GM18498 (cell line): ENCODE measurements at regions not wholly inside any gene's neighbourhood (a gene's known extent, or its start where the extent isn't known, plus 50 kb on each side); places are given as distances from the start of the nearest gene placed in this dataset.
"Not testable (repeated sequence)": the region's sequence is repeated elsewhere in the genome, so short reads cannot be mapped to it uniquely, and the experiment has no call there.

ENCODE experiments used
- ATAC-seq: cut with Tn5 transposase; IDR thresholded peaks from one replicate; pipeline ENCODE4 v1.9.1; 2021; ENCODE audit warnings: mild to moderate bottlenecking, moderate library complexity; ENCODE audit not compliant: unreplicated experiment

DNA sequence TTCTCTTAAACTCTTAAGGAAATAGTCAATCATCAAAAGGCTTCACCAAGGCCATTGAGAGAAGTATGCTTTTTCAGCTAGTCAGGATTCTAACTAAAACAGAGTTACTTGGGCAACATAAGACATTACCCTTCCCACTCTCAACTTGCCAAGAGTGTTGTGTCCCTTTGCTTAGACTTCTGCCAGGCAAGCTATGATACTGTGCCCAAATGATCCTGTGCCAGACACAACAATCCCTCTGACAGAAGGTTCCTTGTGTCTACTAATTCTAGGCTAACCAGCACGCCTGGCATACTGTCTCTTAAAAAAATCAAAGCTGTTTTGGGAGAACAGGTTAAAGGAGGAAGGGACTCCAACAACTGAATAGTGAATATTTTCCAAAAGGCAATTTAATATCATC lies 750.6 kb downstream of the CDY1 start:
- not testable (repeated sequence) for ATAC-seq

DNA sequence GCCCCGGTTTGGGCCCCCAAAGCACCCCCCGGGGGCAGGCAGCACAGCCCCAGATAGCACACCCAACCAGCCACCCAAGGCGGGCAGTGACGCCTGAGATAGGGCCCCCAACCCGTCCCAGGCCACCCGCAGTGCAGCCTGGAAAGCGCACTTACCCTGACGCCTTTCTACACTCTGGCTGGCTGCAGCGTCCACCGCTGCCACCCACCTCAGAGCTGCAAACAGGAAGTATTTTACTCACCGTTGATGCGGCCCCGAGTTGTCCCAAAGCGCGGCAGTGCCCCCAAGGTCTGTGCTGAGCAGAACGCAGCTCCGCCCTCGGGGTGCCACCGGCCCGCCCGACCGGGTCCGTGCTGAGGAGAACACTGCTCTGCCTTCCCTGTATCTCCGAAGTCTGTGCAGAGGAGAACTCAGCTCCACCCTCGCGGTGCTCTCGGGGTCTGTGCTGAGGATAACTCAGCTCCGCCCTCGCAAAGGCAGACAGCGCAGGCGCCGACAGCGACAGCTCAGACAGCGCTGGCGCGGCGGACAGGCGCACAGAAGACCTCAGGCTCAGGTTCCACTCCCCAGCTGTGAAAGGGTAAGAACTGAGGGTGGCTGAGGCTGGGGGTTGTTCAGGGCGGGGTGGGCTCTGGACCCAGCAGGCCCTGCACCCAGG lies 786.9 kb downstream of the CDY1 start:
- no peak for ATAC-seq

DNA sequence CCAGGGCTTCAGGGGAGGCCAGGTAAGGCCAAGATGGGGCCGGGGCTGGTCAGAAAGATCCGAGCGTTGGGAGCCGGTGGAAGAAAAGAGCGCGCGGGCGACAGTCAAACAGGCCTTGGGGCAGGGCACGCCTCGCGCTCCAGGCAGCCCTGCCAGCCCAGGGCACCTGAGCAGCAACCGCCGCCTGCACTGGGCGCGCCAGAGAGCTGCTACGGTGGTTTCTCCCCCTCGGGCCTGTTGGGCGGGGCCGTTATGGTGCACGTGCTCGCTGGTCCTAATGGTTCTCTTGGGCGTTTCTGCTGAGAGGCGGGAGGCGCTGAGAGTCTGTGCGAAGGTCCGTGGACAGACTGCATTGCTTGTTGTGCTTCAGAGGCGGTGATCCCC lies 787.4 kb downstream of the CDY1 start:
- no peak for ATAC-seq
